ENCODE measurements at regions not wholly inside any gene's neighbourhood (a gene's known extent, or its start where the extent isn't known, plus 50 kb on each side); places are given as distances from the start of the nearest gene placed in this dataset.

- FAIRE-seq (no peak), DNase-seq (ENCODE audit: low read depth) (no peak)
- no peaks in the 10 kb centered on the region for H3K27me3 ChIP-seq (ENCODE audit: control insufficient read depth, insufficient read depth, low read length)
- no peak for TF ChIP-seq CTCF (IDR thresholded peaks at IDR 0.05; ENCODE audit: insufficient read depth, low read length, severe bottlenecking)
- no peaks in the 10 kb centered on the region for H3K36me3 ChIP-seq (ENCODE audit: control insufficient read depth, insufficient read depth, low read length)
- no peak overlapping the region for H3K4me3 ChIP-seq (ENCODE audit: low read depth, low read length)
These were observed 461.5 kb upstream of the MKI67 start for GRCh38 chr10:128587689-128588088.

DNA sequence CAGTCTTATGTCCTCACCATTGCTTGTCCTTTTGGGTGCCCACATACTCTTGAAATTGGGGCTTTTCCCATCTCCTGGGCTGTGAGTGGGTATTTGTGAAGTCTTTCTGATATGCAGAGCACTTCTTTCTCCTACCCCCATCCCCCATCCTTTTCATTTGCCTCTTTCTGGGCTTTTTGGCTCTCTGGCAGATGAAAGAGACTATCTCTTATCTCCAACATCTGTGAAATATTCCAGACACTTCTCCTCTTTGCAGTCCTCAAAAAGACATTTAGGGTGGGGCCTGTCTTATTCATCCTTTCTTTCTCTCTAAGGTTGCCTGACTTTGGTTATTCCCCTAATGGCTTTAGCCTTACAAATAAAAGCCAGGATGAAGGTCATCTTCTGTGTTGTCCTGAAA is 462.2 kb upstream of the MKI67 start:
- FAIRE-seq (no peak), DNase-seq (ENCODE audit: low read depth) (no peak)
- Histone ChIP-seq H3K4me3 (ENCODE audit: low read depth, low read length) (no peak overlapping the region), H3K27me3 (ENCODE audit: control insufficient read depth, insufficient read depth, low read length) (no peaks in the 10 kb centered on the region), H3K36me3 (ENCODE audit: control insufficient read depth, insufficient read depth, low read length) (no peaks in the 10 kb centered on the region)
- TF ChIP-seq CTCF (IDR thresholded peaks at IDR 0.05; ENCODE audit: insufficient read depth, low read length, severe bottlenecking), result no peak

DNA sequence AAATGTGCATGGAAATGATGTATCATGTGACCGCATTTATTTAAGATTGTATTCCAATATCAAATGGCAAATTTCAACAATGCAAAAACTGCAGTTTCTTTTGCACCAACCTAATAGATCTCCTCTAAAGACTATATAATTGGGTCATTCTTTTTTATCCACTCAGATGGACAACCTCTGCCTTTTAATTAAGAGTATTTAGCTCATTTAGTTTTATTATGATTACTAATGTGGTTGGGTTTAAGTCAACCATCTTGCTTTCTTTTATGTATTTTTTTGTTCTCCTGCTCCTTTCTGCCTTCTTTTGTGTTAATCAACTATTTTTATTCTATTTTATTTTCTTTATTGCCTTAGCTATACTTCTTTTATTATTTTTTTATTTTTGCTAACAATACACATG is 468.5 kb upstream of the MKI67 start:
- FAIRE-seq (no peak), DNase-seq (ENCODE audit: low read depth) (no peak)
- Histone ChIP-seq H3K4me3 (ENCODE audit: low read depth, low read length) (no peak overlapping the region), H3K36me3 (ENCODE audit: control insufficient read depth, insufficient read depth, low read length) (no peaks in the 10 kb centered on the region), H3K27me3 (ENCODE audit: control insufficient read depth, insufficient read depth, low read length) (no peaks in the 10 kb centered on the region)
- no peak for TF ChIP-seq CTCF (IDR thresholded peaks at IDR 0.05; ENCODE audit: insufficient read depth, low read length, severe bottlenecking)

GRCh38 chr10:128596906-128597305 is 470.7 kb upstream of the MKI67 start:
- FAIRE-seq (no peak), DNase-seq (ENCODE audit: low read depth) (no peak)
- no peaks in the 10 kb centered on the region for H3K36me3 ChIP-seq (ENCODE audit: control insufficient read depth, insufficient read depth, low read length)
- no peaks in the 10 kb centered on the region for H3K27me3 ChIP-seq (ENCODE audit: control insufficient read depth, insufficient read depth, low read length)
- no peak overlapping the region for H3K4me3 ChIP-seq (ENCODE audit: low read depth, low read length)
- TF ChIP-seq CTCF (IDR thresholded peaks at IDR 0.05; ENCODE audit: insufficient read depth, low read length, severe bottlenecking), result no peak

GRCh38 chr10:128599030-128599429 is 472.8 kb upstream of the MKI67 start:
- no peak for DNase-seq (ENCODE audit: low read depth)
- no peaks in the 10 kb centered on the region for H3K36me3 ChIP-seq (ENCODE audit: control insufficient read depth, insufficient read depth, low read length)
- no peak overlapping the region for H3K4me3 ChIP-seq (ENCODE audit: low read depth, low read length)
- no peaks in the 10 kb centered on the region for H3K27me3 ChIP-seq (ENCODE audit: control insufficient read depth, insufficient read depth, low read length)
- FAIRE-seq, result no peak
- no peak for TF ChIP-seq CTCF (IDR thresholded peaks at IDR 0.05; ENCODE audit: insufficient read depth, low read length, severe bottlenecking)

GRCh38 chr10:128599538-128599937 is 473.3 kb upstream of the MKI67 start:
- no peak for TF ChIP-seq CTCF (IDR thresholded peaks at IDR 0.05; ENCODE audit: insufficient read depth, low read length, severe bottlenecking)
- no peaks in the 10 kb centered on the region for H3K27me3 ChIP-seq (ENCODE audit: control insufficient read depth, insufficient read depth, low read length)
- no peak for FAIRE-seq
- H3K4me3 ChIP-seq (ENCODE audit: low read depth, low read length), result no peak overlapping the region
- DNase-seq (ENCODE audit: low read depth), result no peak
- H3K36me3 ChIP-seq (ENCODE audit: control insufficient read depth, insufficient read depth, low read length), result no peaks in the 10 kb centered on the region

Data from bronchial epithelial cell (primary cell).